ENCODE measurements at regions not wholly inside any gene's neighbourhood (a gene's known extent, or its start where the extent isn't known, plus 50 kb on each side); places are given as distances from the start of the nearest gene placed in this dataset.

DNA sequence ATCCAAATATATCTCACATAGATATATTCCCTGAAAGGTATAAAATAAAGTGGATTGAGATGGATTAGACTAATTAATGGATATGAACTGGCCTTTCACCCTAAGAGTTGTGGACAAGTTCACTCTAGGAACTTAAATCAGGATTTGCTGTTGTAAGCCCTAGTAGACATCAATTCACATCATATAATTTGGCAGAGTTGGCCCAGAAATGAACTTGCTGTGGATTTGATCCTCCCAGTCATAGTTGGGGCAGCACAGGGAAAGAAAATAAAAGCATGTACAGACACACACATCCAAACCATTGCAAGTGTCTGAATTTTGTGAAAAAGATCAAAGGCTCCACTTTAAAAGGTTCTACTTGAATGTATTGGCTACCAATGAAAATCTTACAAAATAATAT lies 734.7 kb upstream of the NR2F2 start:
- H3K4me3 Mint-ChIP-seq (ENCODE audit: unreplicated experiment): no peak overlapping the region
- TF ChIP-seq, protein P1, sequence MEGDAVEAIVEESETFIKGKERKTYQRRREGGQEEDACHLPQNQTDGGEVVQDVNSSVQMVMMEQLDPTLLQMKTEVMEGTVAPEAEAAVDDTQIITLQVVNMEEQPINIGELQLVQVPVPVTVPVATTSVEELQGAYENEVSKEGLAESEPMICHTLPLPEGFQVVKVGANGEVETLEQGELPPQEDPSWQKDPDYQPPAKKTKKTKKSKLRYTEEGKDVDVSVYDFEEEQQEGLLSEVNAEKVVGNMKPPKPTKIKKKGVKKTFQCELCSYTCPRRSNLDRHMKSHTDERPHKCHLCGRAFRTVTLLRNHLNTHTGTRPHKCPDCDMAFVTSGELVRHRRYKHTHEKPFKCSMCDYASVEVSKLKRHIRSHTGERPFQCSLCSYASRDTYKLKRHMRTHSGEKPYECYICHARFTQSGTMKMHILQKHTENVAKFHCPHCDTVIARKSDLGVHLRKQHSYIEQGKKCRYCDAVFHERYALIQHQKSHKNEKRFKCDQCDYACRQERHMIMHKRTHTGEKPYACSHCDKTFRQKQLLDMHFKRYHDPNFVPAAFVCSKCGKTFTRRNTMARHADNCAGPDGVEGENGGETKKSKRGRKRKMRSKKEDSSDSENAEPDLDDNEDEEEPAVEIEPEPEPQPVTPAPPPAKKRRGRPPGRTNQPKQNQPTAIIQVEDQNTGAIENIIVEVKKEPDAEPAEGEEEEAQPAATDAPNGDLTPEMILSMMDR (IDR thresholded peaks at IDR 0.05; ENCODE audit: partially characterized antibody, unreplicated experiment): no peak
- H3K4me1 Mint-ChIP-seq (ENCODE audit: low read depth, unreplicated experiment): peaks cover 15% of the 10 kb centered on the region
- DNase-seq: no peak
- H3K27ac Mint-ChIP-seq (ENCODE audit: unreplicated experiment): no peak overlapping the region
- no peaks in the 10 kb centered on the region for H3K9me3 Mint-ChIP-seq (ENCODE audit: unreplicated experiment)
- no peaks in the 10 kb centered on the region for H3K36me3 Mint-ChIP-seq (ENCODE audit: unreplicated experiment)
- no peaks in the 10 kb centered on the region for H3K27me3 Mint-ChIP-seq (ENCODE audit: unreplicated experiment)

GRCh38 chr15:95596496-95596895 lies 734.0 kb upstream of the NR2F2 start:
- no peak overlapping the region for H3K4me3 Mint-ChIP-seq (ENCODE audit: unreplicated experiment)
- DNase-seq: peak; percentile 63
- H3K27ac Mint-ChIP-seq (ENCODE audit: unreplicated experiment): peak overlapping the region; percentile 49

GRCh38 chr15:95598251-95598855 lies 732.1 kb upstream of the NR2F2 start:
- DNase-seq: no peak
- Mint-ChIP-seq H3K36me3 (ENCODE audit: unreplicated experiment) (no peaks in the 10 kb centered on the region), H3K27ac (ENCODE audit: unreplicated experiment) (no peak overlapping the region), H3K4me1 (ENCODE audit: low read depth, unreplicated experiment) (peaks cover 15% of the 10 kb centered on the region), H3K27me3 (ENCODE audit: unreplicated experiment) (no peaks in the 10 kb centered on the region), H3K4me3 (ENCODE audit: unreplicated experiment) (no peak overlapping the region), H3K9me3 (ENCODE audit: unreplicated experiment) (no peaks in the 10 kb centered on the region)
- TF ChIP-seq, protein P1 (IDR thresholded peaks at IDR 0.05; ENCODE audit: partially characterized antibody, unreplicated experiment): no peak

More at GRCh38 chr15:95596496-95596895, 734.0 kb upstream of the NR2F2 start:
- Mint-ChIP-seq H3K9me3 (ENCODE audit: unreplicated experiment) (no peaks in the 10 kb centered on the region), H3K4me1 (ENCODE audit: low read depth, unreplicated experiment) (peaks cover 15% of the 10 kb centered on the region), H3K27me3 (ENCODE audit: unreplicated experiment) (no peaks in the 10 kb centered on the region), H3K36me3 (ENCODE audit: unreplicated experiment) (no peaks in the 10 kb centered on the region)
- TF ChIP-seq, protein P1 (IDR thresholded peaks at IDR 0.05; ENCODE audit: partially characterized antibody, unreplicated experiment): no peak

DNA sequence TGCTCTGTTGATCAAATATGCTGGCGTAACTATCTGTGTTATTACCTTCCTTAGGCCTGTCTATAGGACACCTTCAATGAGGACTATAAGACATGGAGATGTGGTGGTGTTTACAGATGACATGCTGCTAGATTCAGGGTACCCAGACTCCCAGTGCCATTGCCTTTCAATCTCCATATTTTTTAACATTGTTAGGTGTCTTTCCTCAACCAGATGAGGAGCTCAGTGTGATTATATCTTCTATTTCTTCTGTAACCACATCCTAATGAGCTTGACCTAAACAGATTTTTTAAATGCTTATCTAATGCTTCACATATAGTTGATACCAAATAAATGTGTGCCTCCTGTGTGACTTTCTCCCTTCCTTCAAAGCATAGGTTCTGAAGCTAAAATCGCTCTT lies 730.1 kb upstream of the NR2F2 start:
- DNase-seq: no peak
- TF ChIP-seq, protein P1 (IDR thresholded peaks at IDR 0.05; ENCODE audit: partially characterized antibody, unreplicated experiment): no peak
- H3K36me3 Mint-ChIP-seq (ENCODE audit: unreplicated experiment): no peaks in the 10 kb centered on the region
- H3K4me3 Mint-ChIP-seq (ENCODE audit: unreplicated experiment): no peak overlapping the region
- no peaks in the 10 kb centered on the region for H3K9me3 Mint-ChIP-seq (ENCODE audit: unreplicated experiment)
- H3K4me1 Mint-ChIP-seq (ENCODE audit: low read depth, unreplicated experiment): peaks cover 15% of the 10 kb centered on the region
- H3K27ac Mint-ChIP-seq (ENCODE audit: unreplicated experiment): no peak overlapping the region
- H3K27me3 Mint-ChIP-seq (ENCODE audit: unreplicated experiment): no peaks in the 10 kb centered on the region

GRCh38 chr15:95600884-95601283 lies 729.6 kb upstream of the NR2F2 start:
- H3K27me3 Mint-ChIP-seq (ENCODE audit: unreplicated experiment): no peaks in the 10 kb centered on the region
- no peak overlapping the region for H3K4me3 Mint-ChIP-seq (ENCODE audit: unreplicated experiment)
- H3K4me1 Mint-ChIP-seq (ENCODE audit: low read depth, unreplicated experiment): peaks cover 15% of the 10 kb centered on the region
- no peaks in the 10 kb centered on the region for H3K9me3 Mint-ChIP-seq (ENCODE audit: unreplicated experiment)
- DNase-seq: no peak
- no peak overlapping the region for H3K27ac Mint-ChIP-seq (ENCODE audit: unreplicated experiment)
- TF ChIP-seq, protein P1 (IDR thresholded peaks at IDR 0.05; ENCODE audit: partially characterized antibody, unreplicated experiment): no peak
- no peaks in the 10 kb centered on the region for H3K36me3 Mint-ChIP-seq (ENCODE audit: unreplicated experiment)

Measured in glutamatergic neuron (in vitro differentiated cells).